ENCODE measurements at regions not wholly inside any gene's neighbourhood (a gene's known extent, or its start where the extent isn't known, plus 50 kb on each side); places are given as distances from the start of the nearest gene placed in this dataset.
"Not testable (repeated sequence)": the region's sequence is repeated elsewhere in the genome, so short reads cannot be mapped to it uniquely, and the experiment has no call there.

- FAIRE-seq: no peak
Measured at GRCh38 chr4:87716371-87717265, 66.5 kb downstream of the DMP1 start.

DNA sequence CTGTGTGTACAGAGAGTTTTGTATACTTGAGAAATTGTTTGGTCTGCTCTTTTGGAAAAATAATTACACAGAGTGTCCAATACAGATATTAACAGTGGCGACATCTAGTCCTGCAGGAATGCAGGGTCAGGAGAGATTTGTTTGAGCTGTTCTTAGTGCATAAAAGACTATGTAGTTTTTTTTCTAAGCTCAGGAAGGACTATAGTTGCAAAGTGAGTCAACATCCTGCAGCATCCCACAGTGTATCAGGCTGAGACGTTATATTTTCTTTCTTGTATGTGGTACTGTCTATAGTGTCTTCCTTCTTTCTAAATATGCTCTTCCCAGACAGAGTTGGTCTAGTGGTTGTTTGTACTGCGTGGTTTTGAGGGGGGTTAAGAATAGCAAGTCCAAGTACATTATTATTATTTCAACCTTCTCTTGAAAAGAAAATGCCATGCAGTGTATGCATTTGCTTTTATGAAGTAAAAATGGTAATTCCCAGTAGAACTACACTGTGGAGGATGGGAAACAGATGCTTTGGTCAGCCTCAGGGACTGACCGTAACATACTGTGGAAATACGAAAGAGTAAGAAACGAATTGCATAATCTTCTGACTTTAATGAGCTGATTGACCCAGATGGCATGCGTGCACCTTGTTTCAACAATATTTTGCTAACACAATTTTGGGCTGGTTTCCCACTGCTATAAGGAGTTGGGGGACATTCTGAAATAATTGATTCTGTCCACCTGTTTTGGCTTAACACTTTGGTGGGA, 67.4 kb downstream of the DMP1 start:
- no peak for FAIRE-seq

GRCh38 chr4:87718217-87718835, 68.2 kb downstream of the DMP1 start:
- no peak for FAIRE-seq

DNA sequence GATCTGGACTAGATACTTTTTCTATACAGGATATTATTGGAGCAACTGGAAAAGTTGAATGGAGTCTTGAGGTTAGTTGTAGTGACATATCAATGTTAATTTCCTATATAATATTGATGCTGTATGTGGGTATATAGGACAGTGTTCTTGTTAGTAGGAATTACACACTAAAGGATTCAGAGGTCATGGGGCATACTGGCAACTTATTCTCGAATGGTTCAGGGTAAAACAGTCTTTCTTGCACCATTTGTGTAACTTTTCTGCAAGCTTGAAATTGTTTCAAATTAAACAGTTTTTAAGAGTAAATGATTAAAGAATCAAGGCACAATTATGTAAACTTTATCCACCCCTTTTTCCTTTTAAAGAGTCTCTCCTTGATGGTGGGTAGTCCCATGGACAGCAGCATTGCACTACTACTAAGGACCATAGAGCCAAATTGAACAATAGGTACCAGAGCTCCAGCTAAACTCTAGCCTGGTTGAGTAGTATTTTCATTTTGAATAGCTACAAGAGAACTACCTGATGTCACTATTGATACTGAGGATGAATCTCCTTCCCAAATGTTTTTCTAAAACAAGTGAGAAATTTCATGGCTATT, 70.1 kb downstream of the DMP1 start:
- no peak for FAIRE-seq

DNA sequence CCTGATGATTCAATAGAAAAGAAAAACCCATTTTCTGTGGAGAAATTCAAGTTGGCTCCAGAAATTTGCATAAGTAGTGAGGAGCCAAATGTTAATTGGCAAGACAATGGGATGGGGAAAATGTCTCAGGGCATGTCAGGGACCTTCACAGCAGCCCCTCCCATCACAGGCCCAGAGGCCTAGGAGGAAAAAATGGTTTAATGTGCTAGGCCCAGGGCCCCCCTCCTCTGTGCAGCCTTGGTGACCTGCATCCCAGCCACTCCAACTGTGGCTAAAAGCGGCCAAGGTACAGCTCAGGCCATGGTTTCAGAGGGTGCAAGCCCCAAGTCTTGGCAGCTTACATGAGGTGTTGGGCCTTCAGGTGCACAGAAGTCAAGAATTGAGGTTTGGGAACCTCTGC, 74.1 kb upstream of the IBSP start:
- FAIRE-seq: not testable (repeated sequence)

DNA sequence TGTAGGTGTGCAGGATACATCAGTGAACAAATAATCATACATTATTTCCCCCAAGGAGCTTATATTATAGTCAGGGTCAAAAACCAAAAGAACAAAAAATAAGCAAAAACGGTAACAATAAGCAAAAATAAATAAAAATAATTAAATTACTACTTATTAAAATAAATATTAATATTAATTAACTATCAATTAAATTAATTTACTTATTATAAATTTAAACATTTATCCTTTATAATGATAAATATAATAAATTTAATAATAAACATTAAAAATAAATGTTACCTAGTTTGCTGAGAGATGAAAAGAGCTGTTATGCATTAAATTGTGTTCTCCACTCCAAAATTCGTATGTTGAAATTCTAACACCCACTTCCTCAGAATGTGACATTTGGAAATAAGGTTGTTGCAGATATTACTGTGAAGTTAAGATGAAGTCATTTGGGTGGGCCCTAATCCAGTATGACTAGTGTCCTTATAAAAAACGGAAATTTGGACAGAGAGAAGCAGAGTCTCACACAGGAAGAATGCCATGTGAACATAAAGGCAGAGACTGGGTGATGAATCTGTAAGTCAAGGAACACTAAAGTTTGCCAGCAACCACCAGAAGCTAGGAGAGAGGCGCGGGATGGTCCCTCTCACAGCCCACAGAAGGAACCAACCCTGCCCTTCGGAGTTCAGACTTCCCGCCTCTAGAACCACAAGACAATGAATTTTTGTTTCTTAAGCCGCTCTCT, 67.2 kb upstream of the IBSP start:
- peak; percentile 85 for FAIRE-seq

DNA sequence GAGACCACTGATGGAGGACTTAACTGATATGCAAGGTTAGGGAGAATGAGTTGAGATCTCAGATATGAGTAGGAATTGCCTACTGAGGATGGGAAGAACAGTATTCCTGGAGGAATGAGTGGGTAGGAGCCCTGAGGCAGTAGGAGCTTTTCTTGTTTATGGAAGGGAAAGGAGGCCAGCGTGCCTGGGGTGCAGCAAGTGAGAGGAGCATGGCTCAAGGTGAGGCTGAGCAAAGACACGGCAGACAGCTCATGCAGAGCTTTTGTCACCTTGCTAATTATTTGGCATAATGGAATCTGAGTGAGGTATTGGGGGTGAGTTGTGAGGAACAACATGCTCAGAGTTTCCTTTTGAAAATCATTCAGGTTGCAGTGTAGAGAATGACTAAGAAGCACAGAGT, 65.3 kb upstream of the IBSP start:
- FAIRE-seq: no peak

DNA sequence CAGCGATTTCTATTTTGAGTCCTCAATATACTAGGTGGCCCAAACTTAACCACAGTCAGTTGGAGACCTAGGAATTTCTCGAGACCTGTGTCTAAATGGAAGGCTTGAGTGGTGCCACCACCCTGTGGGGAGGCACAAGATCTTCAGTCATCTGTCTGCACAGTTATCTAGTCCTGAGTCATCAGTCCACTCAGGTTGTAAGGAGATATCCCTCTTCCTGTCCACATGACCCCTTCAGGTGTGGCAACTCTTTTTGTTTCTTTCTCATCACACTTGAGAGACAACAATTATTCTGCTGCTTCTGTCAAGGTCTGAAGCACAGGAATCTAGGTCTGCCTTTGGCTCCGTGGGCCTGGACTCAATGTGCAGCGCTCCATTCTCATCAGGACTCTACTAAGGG, 64.4 kb upstream of the IBSP start:
- FAIRE-seq: no peak

GRCh38 chr4:87738483-87738882, 60.9 kb upstream of the IBSP start:
- no peak for FAIRE-seq

GRCh38 chr4:87739494-87739893, 59.9 kb upstream of the IBSP start:
- no peak for FAIRE-seq

GRCh38 chr4:87745064-87745807, 54.1 kb upstream of the IBSP start:
- FAIRE-seq: no peak

GRCh38 chr4:87746001-87746400, 53.4 kb upstream of the IBSP start:
- FAIRE-seq: no peak
